ENCODE measurements at regions not wholly inside any gene's neighbourhood (a gene's known extent, or its start where the extent isn't known, plus 50 kb on each side); places are given as distances from the start of the nearest gene placed in this dataset.
A peak's percentile ranks its signal among the peaks of the same experiment; 100 is the strongest.

DNA sequence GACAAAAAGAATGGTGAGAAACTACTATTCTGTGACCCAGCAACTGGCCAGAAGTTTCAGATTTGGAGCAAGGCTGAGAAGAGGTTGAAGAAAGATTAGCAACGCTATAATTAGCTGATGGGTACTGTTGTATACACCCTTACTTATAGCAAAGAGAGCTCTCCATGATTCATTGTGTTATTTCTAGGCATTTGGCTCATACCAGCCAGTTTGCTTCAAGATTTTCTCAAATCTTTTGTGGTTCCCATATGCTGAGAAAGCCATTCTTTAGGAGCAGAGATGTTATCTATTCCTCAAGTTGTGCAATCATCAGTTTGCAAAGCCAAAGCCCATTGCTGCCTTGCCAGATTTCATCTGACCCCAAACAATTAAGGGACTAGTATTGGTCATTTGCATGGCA, 179.4 kb downstream of the ETS1 start:
- no peak for DNase-seq

DNA sequence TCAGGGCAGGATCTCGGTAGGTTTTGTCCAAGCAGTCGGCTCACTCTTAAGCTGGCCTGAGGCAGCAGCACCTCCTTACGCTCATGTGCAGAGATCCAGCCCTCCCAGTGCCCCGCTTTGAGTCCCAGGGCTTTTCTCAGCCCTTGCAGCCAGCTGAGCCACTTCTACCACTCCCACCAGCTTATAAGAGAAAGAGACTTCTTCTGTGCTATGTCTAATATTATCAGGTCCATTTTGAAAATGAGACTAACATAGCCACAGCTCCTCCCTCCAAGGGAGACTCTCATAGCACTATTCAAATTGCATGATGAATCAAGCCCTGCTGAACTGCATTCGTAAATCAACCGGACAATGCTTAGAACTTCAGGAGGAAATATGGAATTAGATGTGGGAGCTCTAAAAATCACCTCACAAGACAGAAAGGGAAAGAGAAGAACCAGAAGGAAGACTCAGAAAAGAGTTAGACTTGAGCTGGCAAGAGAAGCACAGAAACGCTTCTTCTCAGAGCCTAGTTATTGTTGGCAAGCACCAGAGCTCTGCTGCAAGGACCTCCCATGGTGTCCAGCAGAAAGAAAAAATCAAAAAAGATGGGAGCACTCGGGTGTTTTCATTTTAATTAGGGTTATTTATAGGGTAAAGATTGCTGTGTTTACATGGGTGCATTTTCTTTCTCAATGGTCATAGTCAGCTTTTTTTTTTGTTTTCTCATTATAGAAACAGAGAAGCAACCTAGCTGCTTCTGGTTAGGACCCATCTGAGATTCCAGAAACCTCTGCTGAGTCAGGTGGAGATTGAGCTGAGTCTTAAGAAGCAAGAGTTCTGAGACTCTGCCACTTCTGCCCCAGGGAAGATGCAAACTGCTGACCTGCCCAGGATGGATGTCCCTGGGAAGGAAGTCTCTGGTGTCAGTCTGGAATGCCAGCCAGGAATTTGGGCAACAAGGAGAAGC, 181.4 kb downstream of the ETS1 start:
- peak; percentile 26 for DNase-seq

- DNase-seq: no peak
These were observed 182.2 kb downstream of the ETS1 start for GRCh38 chr11:128405112-128405511.

DNA sequence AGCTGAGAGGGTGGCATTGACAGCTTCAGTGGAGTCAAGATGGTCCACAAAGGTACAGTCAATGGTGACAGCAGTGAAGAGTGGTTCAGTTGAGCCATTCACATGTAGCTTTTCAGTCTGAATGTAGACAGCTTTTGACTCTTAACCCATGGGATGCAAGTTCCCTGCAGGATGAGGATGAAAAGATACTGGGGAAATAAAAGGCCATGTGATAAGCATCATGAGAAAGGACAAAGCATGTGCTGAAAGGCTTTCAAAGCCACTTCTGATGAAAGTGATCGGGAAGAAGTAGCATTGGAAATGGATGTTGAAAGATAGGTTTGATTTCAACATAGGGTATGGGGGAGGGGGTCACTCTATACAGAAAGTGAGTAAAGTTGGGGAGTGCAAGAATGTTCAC, 182.9 kb downstream of the ETS1 start:
- DNase-seq: no peak

GRCh38 chr11:128400382-128401203, 186.8 kb downstream of the ETS1 start:
- DNase-seq: no peak

- DNase-seq: peak; percentile 1
These were observed 187.9 kb downstream of the ETS1 start for GRCh38 chr11:128399251-128400121.

DNA sequence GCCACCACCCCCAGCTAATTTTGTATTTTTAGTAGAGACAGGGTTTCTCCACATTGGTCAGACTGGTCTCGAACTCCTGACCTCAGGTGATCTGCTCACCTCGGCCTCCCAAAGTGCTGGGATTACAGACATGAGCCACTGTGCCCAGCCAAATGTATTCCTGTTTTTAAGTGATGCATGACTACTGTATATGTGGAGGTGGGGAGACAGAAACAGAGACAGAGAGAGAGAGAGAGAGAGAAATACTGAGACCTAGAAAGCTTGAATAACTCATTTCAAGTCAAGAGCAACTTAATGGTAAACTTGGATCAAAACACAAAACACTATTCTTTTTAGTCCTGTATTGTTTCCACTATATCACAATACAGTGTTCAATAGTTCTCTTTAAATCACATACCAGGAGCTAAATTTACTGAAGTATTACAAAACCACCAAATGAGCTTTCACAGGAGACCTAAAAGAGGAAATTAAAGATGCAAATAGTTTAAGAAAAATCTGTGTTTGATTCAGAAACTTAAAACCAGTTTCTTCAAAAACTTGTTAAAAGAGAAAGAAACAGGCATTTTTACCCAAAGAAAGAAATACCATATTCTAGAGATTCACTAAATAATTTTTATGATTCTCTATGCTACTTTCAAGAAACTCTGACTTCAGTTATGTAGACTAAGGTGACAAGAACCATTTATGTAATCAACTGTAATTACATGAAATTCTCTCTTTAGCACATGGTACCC, 188.7 kb downstream of the ETS1 start:
- DNase-seq: no peak

DNA sequence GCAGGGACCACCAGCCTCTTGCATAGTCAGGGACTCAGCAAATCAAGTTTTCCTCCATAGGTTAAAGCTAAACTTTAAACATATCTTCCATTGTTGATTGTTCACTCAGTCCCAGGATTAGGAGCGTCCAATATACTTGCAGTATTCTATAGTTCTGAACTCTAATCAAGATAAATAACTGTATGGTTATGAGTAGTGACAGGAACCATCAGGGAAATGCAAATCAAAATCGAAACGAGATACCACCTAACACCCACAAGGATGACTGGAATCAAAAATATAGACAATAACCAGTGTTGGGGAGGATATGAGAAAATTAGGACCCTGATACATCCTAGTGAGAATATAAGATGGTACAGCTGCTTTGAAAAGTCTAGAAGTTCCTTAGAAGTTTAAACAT, 190.0 kb downstream of the ETS1 start:
- DNase-seq: no peak

- no peak for DNase-seq
These were observed 192.8 kb downstream of the ETS1 start for GRCh38 chr11:128394431-128395089.

DNA sequence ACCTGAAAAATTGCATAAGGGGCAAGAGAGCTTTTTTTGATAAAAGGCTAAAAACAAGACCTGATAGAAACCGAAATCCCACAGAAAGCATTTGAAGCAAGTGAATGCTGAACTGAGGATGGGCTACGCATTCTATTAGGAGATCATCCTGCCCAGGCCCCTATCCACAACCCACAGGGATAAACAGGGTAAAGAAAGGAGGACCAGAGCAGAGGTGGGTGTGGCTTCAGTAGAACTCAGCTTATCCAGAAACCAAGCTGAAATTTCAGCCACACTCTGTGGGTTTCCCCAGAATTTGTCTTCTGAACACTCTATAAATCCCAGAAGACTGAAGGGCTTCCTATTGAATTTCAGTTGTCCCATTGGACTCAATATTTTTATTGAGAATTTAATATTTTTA, 195.1 kb downstream of the ETS1 start:
- no peak for DNase-seq

GRCh38 chr11:128391811-128392210, 195.5 kb downstream of the ETS1 start:
- DNase-seq: no peak

DNA sequence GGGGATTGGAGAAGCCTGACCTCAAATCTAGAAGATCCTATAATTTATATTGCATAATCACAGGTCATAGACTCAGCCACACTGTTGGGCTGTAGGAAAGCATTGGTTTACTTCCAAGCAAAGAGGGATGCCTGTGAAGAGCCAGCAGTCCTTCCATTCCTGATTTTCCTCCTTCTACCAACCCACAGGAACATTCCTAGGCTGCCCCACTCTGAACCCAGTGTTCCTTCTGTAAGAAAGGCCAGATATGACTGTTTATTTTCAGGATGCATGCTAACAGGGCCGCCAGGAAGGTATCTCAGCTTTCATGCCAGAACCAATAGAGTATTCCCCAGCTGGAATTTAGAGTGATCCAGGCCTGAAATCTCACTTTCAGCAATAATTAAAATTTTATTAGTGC, 197.1 kb downstream of the ETS1 start:
- DNase-seq: no peak

DNA sequence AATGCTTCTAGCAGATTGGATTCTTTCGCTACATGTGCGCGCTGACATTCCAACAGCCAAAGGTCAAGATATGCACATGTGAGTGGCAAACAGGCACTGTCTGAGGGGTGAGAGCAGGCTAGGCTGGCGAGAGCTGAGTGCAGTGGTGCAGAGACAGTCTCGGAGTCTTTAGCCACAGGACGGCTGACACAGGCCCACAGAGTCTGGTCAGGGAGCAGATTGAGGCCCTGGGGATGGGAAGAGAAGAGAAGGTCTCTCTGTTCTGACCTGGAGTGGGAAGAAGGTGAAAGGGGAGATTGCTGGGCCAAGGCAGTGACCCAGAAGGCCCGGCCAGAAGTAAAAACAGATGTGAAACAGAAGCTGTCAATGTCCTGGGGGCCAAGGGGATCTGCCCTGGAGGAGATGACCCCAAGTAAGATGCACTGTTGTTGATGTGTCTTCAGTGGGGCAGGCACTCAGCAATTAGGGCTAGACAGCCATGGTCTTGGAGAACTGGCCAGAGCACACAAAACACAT, 197.8 kb downstream of the ETS1 start:
- no peak for DNase-seq

DNA sequence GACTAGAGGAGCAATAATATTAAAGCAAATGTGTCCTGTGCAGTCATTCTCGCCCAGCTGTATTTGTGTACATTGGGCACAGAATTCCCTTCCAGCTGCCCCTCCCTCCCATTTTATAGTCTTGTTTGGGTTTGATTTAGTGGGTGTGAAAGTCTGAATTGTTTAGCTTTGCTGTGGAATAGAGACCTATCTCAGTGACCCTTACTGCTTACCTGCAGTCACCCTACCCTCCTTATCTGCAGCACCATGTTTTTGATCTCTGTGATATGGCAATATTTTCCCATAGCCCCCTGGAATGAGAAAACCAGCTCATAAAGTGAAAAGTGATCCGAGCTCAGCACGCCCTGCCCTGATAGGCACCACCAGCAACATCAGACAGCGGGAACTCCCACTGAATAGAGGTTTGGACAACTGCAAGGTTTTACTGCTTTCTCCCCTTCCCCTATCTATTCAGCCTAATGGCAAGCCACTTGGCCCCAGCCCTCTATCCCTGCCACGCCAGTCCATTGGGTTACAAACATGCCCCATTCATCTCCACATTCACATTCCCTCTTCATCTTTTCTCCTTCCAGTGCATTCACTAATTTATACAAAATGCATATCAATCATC, 199.0 kb downstream of the ETS1 start:
- DNase-seq: peak; percentile 26

GRCh38 chr11:128379587-128380580, 207.5 kb downstream of the ETS1 start:
- DNase-seq: no peak

DNA sequence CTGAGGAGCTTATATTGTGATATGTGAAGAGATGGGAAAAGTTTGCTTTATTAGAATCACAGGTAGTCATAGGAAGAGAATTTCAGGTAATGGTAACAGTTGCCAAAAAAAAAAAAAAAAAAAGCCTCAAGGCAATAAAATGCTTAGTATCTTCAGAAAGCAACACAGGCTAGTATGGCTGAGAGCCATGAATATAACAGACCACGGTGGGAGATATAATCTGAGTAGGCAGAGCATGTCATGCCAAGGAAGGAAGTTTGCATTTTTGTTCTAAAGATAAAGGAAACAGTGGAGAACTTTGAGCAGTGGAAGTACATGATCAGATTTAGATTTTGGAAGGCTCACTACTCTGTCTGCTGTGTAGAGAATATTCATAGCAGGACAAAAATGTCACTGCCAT, 211.4 kb downstream of the ETS1 start:
- DNase-seq: no peak

DNA sequence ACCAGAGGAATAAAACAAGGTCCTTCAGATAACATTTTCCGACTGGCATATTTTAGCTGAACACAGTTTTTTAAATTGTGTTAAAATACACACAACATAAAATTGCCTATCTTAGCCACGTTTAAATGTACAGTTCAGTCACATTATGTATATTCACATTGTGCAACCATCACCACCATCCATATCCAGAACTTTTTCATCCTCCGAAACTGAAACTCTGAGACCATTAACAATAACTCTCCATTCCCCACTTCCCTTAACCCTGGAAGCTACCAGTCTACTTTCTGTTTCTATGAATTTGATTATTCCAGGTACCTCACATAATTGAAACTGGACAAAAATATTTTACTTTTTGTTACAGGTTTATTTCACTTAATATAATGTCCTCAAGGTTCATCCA, 213.3 kb downstream of the ETS1 start:
- no peak for DNase-seq

GRCh38 chr11:128372977-128373376, 214.4 kb downstream of the ETS1 start:
- no peak for DNase-seq

GRCh38 chr11:128367573-128367972, 219.8 kb downstream of the ETS1 start:
- DNase-seq: no peak

DNA sequence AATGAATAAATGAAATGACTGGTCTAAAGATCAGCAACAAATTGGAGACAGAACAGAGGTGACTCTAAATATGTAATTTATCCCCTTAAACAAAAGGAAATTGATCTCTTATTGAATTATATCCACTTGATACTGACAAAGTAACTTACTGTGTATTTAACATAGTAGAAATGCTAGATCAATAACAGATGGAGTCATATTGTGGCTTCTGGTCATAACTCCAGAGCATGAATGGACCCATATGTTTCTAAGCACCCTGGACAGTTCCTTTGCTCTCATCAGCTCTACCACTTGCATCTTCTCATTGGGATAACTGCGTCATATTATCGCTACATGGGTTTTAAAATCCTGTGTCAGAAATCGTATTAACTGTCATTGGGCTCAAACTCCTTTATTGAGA, 222.3 kb downstream of the ETS1 start:
- no peak for DNase-seq

Data from NCI-H146 (cell line).